GM12892 (cell line): ENCODE measurements at regions not wholly inside any gene's neighbourhood (a gene's known extent, or its start where the extent isn't known, plus 50 kb on each side); places are given as distances from the start of the nearest gene placed in this dataset.

ENCODE experiments used
- DNase-seq: peaks from one replicate; pipeline ENCODE4 v3.0.0; 2011; ENCODE audit not compliant: insufficient read length
- FAIRE-seq: peaks from 2 replicates; lab custom pipeline; 2011; peaks lifted over from hg19 to GRCh38; lab: Jason Lieb, UNC
- POLR2A ChIP-seq: IDR thresholded peaks from 2 replicates; pipeline ENCODE4 v1.6.1; 2011; ENCODE audit warnings: low read depth, low read length, control low read depth
- POLR2AphosphoS5 ChIP-seq: IDR thresholded peaks from 2 replicates; pipeline ENCODE4 v1.6.1; 2011; ENCODE audit warnings: low read depth, low read length, control low read depth
- TAF1 ChIP-seq: IDR thresholded peaks from 2 replicates; pipeline ENCODE4 v1.6.1; 2011; ENCODE audit warnings: low read depth, mild to moderate bottlenecking, control low read depth, low read length, borderline replicate concordance

GRCh38 chr4:108237693-108238092, 69.0 kb upstream of the LEF1 start:
- FAIRE-seq (no peak), DNase-seq (no peak)
- TF ChIP-seq POLR2AphosphoS5 (no peak), POLR2A (no peak), TAF1 (no peak)

GRCh38 chr4:108236264-108236663, 67.5 kb upstream of the LEF1 start:
- no peak for DNase-seq
- TF ChIP-seq POLR2AphosphoS5 (no peak), TAF1 (no peak), POLR2A (no peak)
- FAIRE-seq: no peak

- TF ChIP-seq POLR2A (no peak), TAF1 (no peak), POLR2AphosphoS5 (no peak)
- DNase-seq (no peak), FAIRE-seq (no peak)
Observed at GRCh38 chr4:108227923-108228322, 59.2 kb upstream of the LEF1 start.

- FAIRE-seq: no peak
- no peak for DNase-seq
- no peak for TF ChIP-seq TAF1
- TF ChIP-seq POLR2AphosphoS5: no peak
- TF ChIP-seq POLR2A: no peak
Observed at GRCh38 chr4:108224611-108225053, 55.9 kb upstream of the LEF1 start.

- TF ChIP-seq POLR2AphosphoS5 (no peak), TAF1 (no peak), POLR2A (no peak)
- DNase-seq (no peak), FAIRE-seq (no peak)
Observed at GRCh38 chr4:108223313-108223712, 54.6 kb upstream of the LEF1 start.

- FAIRE-seq: no peak
- no peak for TF ChIP-seq POLR2A
- no peak for TF ChIP-seq TAF1
- no peak for TF ChIP-seq POLR2AphosphoS5
- DNase-seq: no peak
Observed at GRCh38 chr4:108219998-108220397, 51.3 kb upstream of the LEF1 start.
